ENCODE measurements at regions not wholly inside any gene's neighbourhood (a gene's known extent, or its start where the extent isn't known, plus 50 kb on each side); places are given as distances from the start of the nearest gene placed in this dataset.

DNA sequence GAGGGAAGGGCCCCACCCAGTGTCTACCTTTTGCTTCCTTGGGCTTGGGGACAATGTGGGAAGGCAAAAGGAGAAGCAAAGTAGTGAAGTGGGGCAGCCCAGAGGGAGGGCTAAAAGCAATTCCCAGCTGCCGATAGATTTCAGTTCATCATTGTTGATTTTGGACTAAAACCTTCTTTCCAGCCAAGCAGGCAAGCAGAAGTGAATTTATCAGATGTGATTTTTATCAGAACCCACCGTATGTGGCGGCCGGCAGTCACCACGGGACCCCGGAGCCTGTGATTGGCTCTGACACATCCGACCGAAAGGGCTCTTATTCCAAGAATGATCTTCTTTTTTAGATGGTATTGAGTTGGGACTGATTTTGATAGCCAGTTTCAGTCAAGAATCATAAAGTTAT, 559.9 kb downstream of the PSAT1 start:
- TF ChIP-seq, protein P1, sequence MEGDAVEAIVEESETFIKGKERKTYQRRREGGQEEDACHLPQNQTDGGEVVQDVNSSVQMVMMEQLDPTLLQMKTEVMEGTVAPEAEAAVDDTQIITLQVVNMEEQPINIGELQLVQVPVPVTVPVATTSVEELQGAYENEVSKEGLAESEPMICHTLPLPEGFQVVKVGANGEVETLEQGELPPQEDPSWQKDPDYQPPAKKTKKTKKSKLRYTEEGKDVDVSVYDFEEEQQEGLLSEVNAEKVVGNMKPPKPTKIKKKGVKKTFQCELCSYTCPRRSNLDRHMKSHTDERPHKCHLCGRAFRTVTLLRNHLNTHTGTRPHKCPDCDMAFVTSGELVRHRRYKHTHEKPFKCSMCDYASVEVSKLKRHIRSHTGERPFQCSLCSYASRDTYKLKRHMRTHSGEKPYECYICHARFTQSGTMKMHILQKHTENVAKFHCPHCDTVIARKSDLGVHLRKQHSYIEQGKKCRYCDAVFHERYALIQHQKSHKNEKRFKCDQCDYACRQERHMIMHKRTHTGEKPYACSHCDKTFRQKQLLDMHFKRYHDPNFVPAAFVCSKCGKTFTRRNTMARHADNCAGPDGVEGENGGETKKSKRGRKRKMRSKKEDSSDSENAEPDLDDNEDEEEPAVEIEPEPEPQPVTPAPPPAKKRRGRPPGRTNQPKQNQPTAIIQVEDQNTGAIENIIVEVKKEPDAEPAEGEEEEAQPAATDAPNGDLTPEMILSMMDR (IDR thresholded peaks at IDR 0.05; ENCODE audit: low read length, missing control alignments), result no peak
- H3K4me3 ChIP-seq (replicated peaks; ENCODE audit: low read depth, low read length), result no peak overlapping the region
- DNase-seq (ENCODE audit: low read depth), result no peak

DNA sequence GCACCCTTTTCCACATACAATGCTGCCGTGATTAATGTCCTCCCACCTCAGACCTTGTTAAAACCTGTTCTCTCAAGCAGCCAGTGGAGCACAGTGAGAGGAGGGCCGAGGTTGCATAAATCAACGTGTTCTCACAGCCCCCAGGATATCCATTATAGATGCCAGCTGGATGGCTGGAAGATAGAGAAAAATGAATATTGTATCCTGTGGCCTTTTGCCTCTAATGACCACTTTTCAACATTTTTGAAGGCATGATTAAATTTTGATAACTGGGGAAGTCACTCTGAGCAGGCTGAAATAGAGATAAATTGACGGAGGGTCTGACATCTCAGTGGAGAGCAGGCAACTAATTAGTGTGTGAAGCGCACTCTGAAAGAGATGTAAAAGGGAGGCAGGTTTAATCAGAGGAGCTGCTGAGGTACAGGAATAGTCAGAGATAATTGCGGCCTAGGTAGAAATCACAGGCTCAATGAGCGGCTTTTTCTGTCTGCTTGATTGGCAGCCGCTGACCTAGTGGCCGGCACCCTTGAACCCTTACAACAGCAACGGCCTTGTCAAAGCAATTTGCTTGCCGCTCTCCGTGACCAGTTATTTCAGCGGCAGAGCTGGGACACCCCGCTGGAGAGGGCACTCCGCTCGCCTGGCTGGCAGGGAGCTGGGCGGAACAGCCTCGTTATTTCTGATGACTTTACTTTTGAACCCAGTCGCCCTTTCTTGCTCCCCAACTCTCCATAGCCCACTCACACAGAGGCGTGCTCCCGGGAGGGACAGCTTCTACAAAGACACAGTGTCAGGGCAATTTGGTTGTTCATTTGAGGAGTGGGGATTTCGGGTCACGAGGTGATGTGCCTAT, 560.7 kb downstream of the PSAT1 start:
- no peak for DNase-seq (ENCODE audit: low read depth)
- TF ChIP-seq, protein P1 (IDR thresholded peaks at IDR 0.05; ENCODE audit: low read length, missing control alignments), result no peak
- H3K4me3 ChIP-seq (replicated peaks; ENCODE audit: low read depth, low read length), result no peak overlapping the region

DNA sequence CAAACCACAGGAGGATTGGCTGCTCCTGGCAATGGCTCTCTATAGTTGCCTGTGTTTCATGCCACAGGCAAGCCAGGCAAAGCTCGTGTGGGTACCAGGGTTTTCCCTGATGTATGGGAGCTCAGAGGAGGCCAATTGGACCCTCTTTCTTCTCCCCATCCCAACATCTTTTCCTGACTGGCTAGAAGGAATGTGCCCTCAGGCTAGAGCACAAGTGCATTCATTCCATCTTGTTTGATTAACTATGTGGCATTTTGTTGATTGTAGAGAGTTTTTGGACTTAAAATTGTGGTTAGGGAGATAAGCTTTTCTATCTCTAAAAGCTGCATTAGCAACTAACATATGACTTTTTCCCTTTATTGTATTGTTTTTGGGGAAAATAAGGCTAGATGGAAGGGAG, 561.3 kb downstream of the PSAT1 start:
- no peak overlapping the region for H3K4me3 ChIP-seq (replicated peaks; ENCODE audit: low read depth, low read length)
- no peak for DNase-seq (ENCODE audit: low read depth)
- TF ChIP-seq, protein P1 (IDR thresholded peaks at IDR 0.05; ENCODE audit: low read length, missing control alignments), result no peak

- DNase-seq (ENCODE audit: low read depth), result peak; percentile 69
- TF ChIP-seq, protein P1 (IDR thresholded peaks at IDR 0.05; ENCODE audit: low read length, missing control alignments), result peak; percentile 17
- no peak overlapping the region for H3K4me3 ChIP-seq (replicated peaks; ENCODE audit: low read depth, low read length)
These were observed 564.0 kb downstream of the PSAT1 start for GRCh38 chr9:78860801-78861475.

GRCh38 chr9:78863531-78863930, 566.6 kb downstream of the PSAT1 start:
- TF ChIP-seq, protein P1 (IDR thresholded peaks at IDR 0.05; ENCODE audit: low read length, missing control alignments), result no peak
- no peak overlapping the region for H3K4me3 ChIP-seq (replicated peaks; ENCODE audit: low read depth, low read length)
- no peak for DNase-seq (ENCODE audit: low read depth)

DNA sequence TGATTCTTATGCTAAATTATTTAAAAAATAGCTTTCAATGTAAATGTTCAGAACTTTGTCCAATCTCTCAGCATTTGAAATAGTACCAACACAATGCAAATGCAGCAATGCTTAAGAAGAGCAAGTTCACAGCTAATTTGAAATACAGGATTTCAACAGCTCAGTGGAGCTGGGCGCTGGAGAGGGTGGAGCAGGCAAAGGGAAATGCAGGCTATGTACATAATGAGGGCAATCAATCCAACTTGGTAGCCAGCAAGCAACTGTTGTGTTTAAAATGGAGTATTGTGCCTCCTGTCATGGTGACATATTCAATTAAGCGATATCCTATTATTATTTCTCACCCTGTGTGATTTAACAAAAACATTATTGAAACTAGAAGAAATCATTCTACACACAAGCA, 568.8 kb downstream of the PSAT1 start:
- DNase-seq (ENCODE audit: low read depth), result no peak
- no peak overlapping the region for H3K4me3 ChIP-seq (replicated peaks; ENCODE audit: low read depth, low read length)
- TF ChIP-seq, protein P1 (IDR thresholded peaks at IDR 0.05; ENCODE audit: low read length, missing control alignments), result no peak

Measured in fibroblast of pulmonary artery (primary cell).